Gastrocnemius medialis (tissue), 4 donors: ENCODE measurements at regions not wholly inside any gene's neighbourhood (a gene's known extent, or its start where the extent isn't known, plus 50 kb on each side); places are given as distances from the start of the nearest gene placed in this dataset.

Experiments
- ATAC-seq, 2 donors: fragments of 150-250 bp; one replicate each; pipeline ENCODE4 v1.9.1; 2016
- DNase-seq, 2 donors: peaks; one replicate each; pipeline ENCODE4 v3.0.0-alpha.2; 2019
- H3K27ac ChIP-seq, 4 donors: fragments of 200-600 bp; sonication (generic); 1 replicate in 1 of 4; 2 replicates in 3 of 4; pipeline ENCODE4 v1.5.1; 2016 to 2018; ENCODE audit warnings: mild to moderate bottlenecking in 2 of 4, moderate library complexity in 1 of 4
- H3K27me3 ChIP-seq, 3 donors: fragments of 200-600 bp; sonication (generic) in 2 of 3; 1 replicate in 1 of 3; 2 replicates in 2 of 3; pipeline versions ENCODE4 v1.5.1 to v1.6.0; 2016 to 2019; ENCODE audit warnings: mild to moderate bottlenecking in 1 of 3, moderate library complexity in 1 of 3
- H3K36me3 ChIP-seq, 2 donors: fragments of 200-600 bp; sonication (generic) in 1 of 2; one replicate each; pipeline ENCODE4 v1.5.1; 2017 to 2018
- H3K4me1 ChIP-seq, 2 donors: fragments of 200-600 bp; sonication (generic) in 1 of 2; one replicate each; pipeline ENCODE4 v1.5.1; 2016 to 2017; ENCODE audit warnings: mild to moderate bottlenecking in 2 of 2
- H3K4me3 ChIP-seq, 4 donors: fragments of 200-600 bp; sonication (generic) in 3 of 4; 1 replicate in 1 of 4; 2 replicates in 3 of 4; pipeline ENCODE4 v1.5.1; 2016 to 2019; ENCODE audit warnings: mild to moderate bottlenecking in 2 of 4
- H3K9me3 ChIP-seq, 3 donors: fragments of 200-600 bp; sonication (generic) in 2 of 3; 1 replicate in 1 of 3; 2 replicates in 2 of 3; pipeline ENCODE4 v1.5.1; 2016 to 2019
- CTCF ChIP-seq, 5 experiments: fragments of 450-650 bp in 3 of 5; fragments of 200-600 bp in 2 of 5; sonication (generic) in 2 of 5; IDR thresholded peaks in 4 of 5; conservative IDR thresholded peaks in 1 of 5; 1 replicate in 4 of 5; 2 replicates in 1 of 5; pipeline ENCODE4 v1.5.1; 2016 to 2019; ENCODE audit warnings: antibody characterized with exemption in 5 of 5, mild to moderate bottlenecking in 3 of 5, moderate library complexity in 3 of 5
- POLR2A ChIP-seq, 2 donors: fragments of 450-650 bp; IDR thresholded peaks; one replicate each; pipeline ENCODE4 v1.6.1; 2017; ENCODE audit warnings: antibody characterized with exemption in 2 of 2, mild to moderate bottlenecking in 2 of 2, moderate library complexity in 2 of 2
- in situ Hi-C, 4 donors: fragments of 200-750 bp; cut with MboI; loops; one replicate each; pipeline versions ENCODE4 v1.15.0 to v1.8.0; 2017; ENCODE audit warnings: low sequenced_read_pairs in 4 of 4
- intact Hi-C: fragments of 100-400 bp; cut with DNase I; formaldehyde crosslinking; loops from one replicate; pipeline ENCODE4 v1.15.1; 2023; ENCODE audit warnings: low total_unique reads

GRCh38 chr13:55615081-55615480 is 1525.6 kb upstream of the PRR20A start:
- DNase-seq (no peak), ATAC-seq (peak in 1 of 2 donors; percentile 53)
- no peaks in the 10 kb centered on the region for H3K36me3 ChIP-seq
- H3K27me3 ChIP-seq, result no peaks in the 10 kb centered on the region
- no peak for TF ChIP-seq POLR2A (IDR thresholded peaks at IDR 0.05)
- TF ChIP-seq CTCF (IDR thresholded peaks at IDR 0.05 in 4 of 5, conservative IDR thresholded peaks at IDR 0.05 in 1 of 5), result no peak
- intact Hi-C loops, result no loop called here
- H3K4me1 ChIP-seq, result no peaks in the 10 kb centered on the region
- peak overlapping the region in 1 of 4 donors; percentile 15 for H3K27ac ChIP-seq
- H3K4me3 ChIP-seq, result no peak overlapping the region
- in situ Hi-C loops, result no loop called here
- no peaks in the 10 kb centered on the region for H3K9me3 ChIP-seq

GRCh38 chr13:55617241-55617640 is 1523.5 kb upstream of the PRR20A start:
- intact Hi-C loops (no loop called here), in situ Hi-C loops (no loop called here)
- TF ChIP-seq CTCF (IDR thresholded peaks at IDR 0.05 in 4 of 5, conservative IDR thresholded peaks at IDR 0.05 in 1 of 5) (no peak), POLR2A (IDR thresholded peaks at IDR 0.05) (no peak)
- H3K27ac ChIP-seq, result no peak overlapping the region
- no peak for ATAC-seq
- H3K9me3 ChIP-seq, result no peaks in the 10 kb centered on the region
- H3K4me3 ChIP-seq, result no peak overlapping the region
- no peaks in the 10 kb centered on the region for H3K27me3 ChIP-seq
- H3K36me3 ChIP-seq, result no peaks in the 10 kb centered on the region
- no peak for DNase-seq
- no peaks in the 10 kb centered on the region for H3K4me1 ChIP-seq

GRCh38 chr13:55627221-55627620 is 1513.5 kb upstream of the PRR20A start:
- ATAC-seq (no peak), DNase-seq (no peak)
- Histone ChIP-seq H3K9me3 (no peaks in the 10 kb centered on the region), H3K36me3 (no peaks in the 10 kb centered on the region), H3K27ac (no peak overlapping the region), H3K4me3 (no peak overlapping the region), H3K27me3 (no peaks in the 10 kb centered on the region), H3K4me1 (no peaks in the 10 kb centered on the region)
- intact Hi-C loops, result no loop called here
- TF ChIP-seq POLR2A (IDR thresholded peaks at IDR 0.05), result no peak
- no peak for TF ChIP-seq CTCF (IDR thresholded peaks at IDR 0.05 in 4 of 5, conservative IDR thresholded peaks at IDR 0.05 in 1 of 5)
- in situ Hi-C loops, result no loop called here

- H3K27me3 ChIP-seq, result no peaks in the 10 kb centered on the region
- H3K36me3 ChIP-seq, result no peaks in the 10 kb centered on the region
- TF ChIP-seq CTCF (IDR thresholded peaks at IDR 0.05 in 4 of 5, conservative IDR thresholded peaks at IDR 0.05 in 1 of 5), result no peak
- TF ChIP-seq POLR2A (IDR thresholded peaks at IDR 0.05), result no peak
- DNase-seq (no peak), ATAC-seq (no peak)
- H3K9me3 ChIP-seq, result no peaks in the 10 kb centered on the region
- in situ Hi-C loops, result no loop called here
- intact Hi-C loops, result no loop called here
- H3K4me3 ChIP-seq, result no peak overlapping the region
- no peaks in the 10 kb centered on the region for H3K4me1 ChIP-seq
- no peak overlapping the region for H3K27ac ChIP-seq
These were observed 1508.3 kb upstream of the PRR20A start for GRCh38 chr13:55632402-55632801.

GRCh38 chr13:55649485-55649884 is 1491.2 kb upstream of the PRR20A start:
- in situ Hi-C loops, result no loop called here
- no peak for DNase-seq
- H3K36me3 ChIP-seq, result no peaks in the 10 kb centered on the region

More at GRCh38 chr13:55649485-55649884, 1491.2 kb upstream of the PRR20A start:
- no peak for TF ChIP-seq POLR2A (IDR thresholded peaks at IDR 0.05)
- TF ChIP-seq CTCF (IDR thresholded peaks at IDR 0.05 in 4 of 5, conservative IDR thresholded peaks at IDR 0.05 in 1 of 5), result no peak
- H3K4me1 ChIP-seq, result no peaks in the 10 kb centered on the region
- no peak overlapping the region for H3K4me3 ChIP-seq
- no peak for ATAC-seq
- no peak overlapping the region for H3K27ac ChIP-seq
- no peaks in the 10 kb centered on the region for H3K27me3 ChIP-seq
- intact Hi-C loops, result no loop called here
- no peaks in the 10 kb centered on the region for H3K9me3 ChIP-seq
